Activated naive CD8-positive, alpha-beta T cell (primary cell): ENCODE measurements at regions not wholly inside any gene's neighbourhood (a gene's known extent, or its start where the extent isn't known, plus 50 kb on each side); places are given as distances from the start of the nearest gene placed in this dataset.

Source experiments
- H3K27ac Mint-ChIP-seq: one replicate; pipeline ENCODE4 v1.8.0; 2021; ENCODE audit warnings: mixed read lengths
- H3K27me3 Mint-ChIP-seq: one replicate; pipeline ENCODE4 v1.8.0; 2021; ENCODE audit warnings: mixed read lengths
- H3K36me3 Mint-ChIP-seq: one replicate; pipeline ENCODE4 v1.8.0; 2021; ENCODE audit warnings: mixed read lengths
- H3K4me1 Mint-ChIP-seq: one replicate; pipeline ENCODE4 v1.8.0; 2021; ENCODE audit warnings: low read depth, mixed read lengths
- H3K4me3 Mint-ChIP-seq: one replicate; pipeline ENCODE4 v1.8.0; 2021; ENCODE audit warnings: mild to moderate bottlenecking, mixed read lengths
- H3K9me3 Mint-ChIP-seq: one replicate; pipeline ENCODE4 v1.8.0; 2021; ENCODE audit warnings: low read depth, mixed read lengths

- no peak overlapping the region for H3K4me3 Mint-ChIP-seq
- no peak overlapping the region for H3K27ac Mint-ChIP-seq
- H3K9me3 Mint-ChIP-seq, result no peaks in the 10 kb centered on the region
- H3K36me3 Mint-ChIP-seq, result no peaks in the 10 kb centered on the region
- peaks cover 17% of the 10 kb centered on the region for H3K27me3 Mint-ChIP-seq
- H3K4me1 Mint-ChIP-seq, result no peaks in the 10 kb centered on the region
These were observed 148.2 kb upstream of the RAI14 start for GRCh38 chr5:34507933-34508332.

- Mint-ChIP-seq H3K4me3 (no peak overlapping the region), H3K36me3 (no peaks in the 10 kb centered on the region), H3K27me3 (peaks cover 12% of the 10 kb centered on the region), H3K27ac (no peak overlapping the region), H3K4me1 (no peaks in the 10 kb centered on the region), H3K9me3 (no peaks in the 10 kb centered on the region)
These were observed 146.7 kb upstream of the RAI14 start for GRCh38 chr5:34509392-34509791.

- Mint-ChIP-seq H3K4me3 (no peak overlapping the region), H3K36me3 (no peaks in the 10 kb centered on the region), H3K27ac (no peak overlapping the region), H3K9me3 (no peaks in the 10 kb centered on the region), H3K27me3 (peaks cover 12% of the 10 kb centered on the region), H3K4me1 (no peaks in the 10 kb centered on the region)
These were observed 146.1 kb upstream of the RAI14 start for GRCh38 chr5:34510002-34510401.

DNA sequence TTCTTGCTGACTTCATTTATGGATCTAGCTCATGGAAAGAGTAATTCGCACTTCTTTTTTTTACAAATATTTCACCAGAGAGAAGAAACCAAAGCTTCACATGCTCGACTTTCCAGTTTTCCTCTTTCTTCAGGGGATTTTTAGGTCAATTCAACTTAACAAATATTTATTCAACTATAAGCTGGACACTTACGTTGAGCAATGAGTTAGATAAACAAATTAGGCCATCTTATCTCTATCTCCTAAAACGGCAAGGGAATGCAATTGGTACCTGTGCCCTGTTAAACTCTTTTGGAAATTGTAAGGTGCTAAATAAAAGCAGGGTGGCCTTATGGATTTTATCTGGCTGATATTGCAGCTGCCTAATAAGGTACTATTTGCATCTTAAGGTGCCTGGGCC, 145.1 kb upstream of the RAI14 start:
- Mint-ChIP-seq H3K27me3 (peaks cover 8% of the 10 kb centered on the region), H3K36me3 (no peaks in the 10 kb centered on the region), H3K27ac (no peak overlapping the region), H3K4me3 (no peak overlapping the region), H3K9me3 (no peaks in the 10 kb centered on the region), H3K4me1 (no peaks in the 10 kb centered on the region)

- no peaks in the 10 kb centered on the region for H3K36me3 Mint-ChIP-seq
- H3K4me1 Mint-ChIP-seq, result no peaks in the 10 kb centered on the region
- no peak overlapping the region for H3K4me3 Mint-ChIP-seq
- peaks cover 5% of the 10 kb centered on the region for H3K27me3 Mint-ChIP-seq
- no peak overlapping the region for H3K27ac Mint-ChIP-seq
- H3K9me3 Mint-ChIP-seq, result no peaks in the 10 kb centered on the region
These were observed 144.6 kb upstream of the RAI14 start for GRCh38 chr5:34511481-34511880.

DNA sequence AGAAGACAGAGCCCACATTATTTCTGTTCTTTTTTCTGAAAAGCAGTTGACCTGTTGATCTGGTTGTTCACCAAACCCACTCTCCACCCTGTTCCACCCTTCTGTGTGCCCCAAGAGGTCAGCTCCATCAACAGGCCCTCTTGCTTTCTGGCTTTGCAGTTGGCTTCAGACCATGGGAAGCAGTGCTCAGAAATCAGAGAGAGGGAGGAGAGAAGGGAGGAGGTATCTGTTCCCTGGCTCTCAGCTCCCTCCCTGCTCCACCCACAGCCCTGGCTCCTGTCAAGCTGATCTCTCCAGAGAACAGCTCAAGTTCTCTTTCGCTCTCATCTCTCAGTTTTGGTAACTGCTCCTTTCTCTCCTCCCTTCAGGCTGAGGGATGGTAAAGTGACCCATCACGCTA, 144.2 kb upstream of the RAI14 start:
- no peak overlapping the region for H3K4me3 Mint-ChIP-seq
- H3K9me3 Mint-ChIP-seq, result no peaks in the 10 kb centered on the region
- H3K4me1 Mint-ChIP-seq, result no peaks in the 10 kb centered on the region
- H3K36me3 Mint-ChIP-seq, result no peaks in the 10 kb centered on the region
- peaks cover 5% of the 10 kb centered on the region for H3K27me3 Mint-ChIP-seq
- H3K27ac Mint-ChIP-seq, result no peak overlapping the region

GRCh38 chr5:34516166-34516565, 140.0 kb upstream of the RAI14 start:
- no peaks in the 10 kb centered on the region for H3K4me1 Mint-ChIP-seq
- H3K27me3 Mint-ChIP-seq, result peaks cover 9% of the 10 kb centered on the region
- no peaks in the 10 kb centered on the region for H3K9me3 Mint-ChIP-seq
- H3K36me3 Mint-ChIP-seq, result no peaks in the 10 kb centered on the region
- no peak overlapping the region for H3K27ac Mint-ChIP-seq
- no peak overlapping the region for H3K4me3 Mint-ChIP-seq

- no peaks in the 10 kb centered on the region for H3K9me3 Mint-ChIP-seq
- H3K36me3 Mint-ChIP-seq, result no peaks in the 10 kb centered on the region
- H3K4me3 Mint-ChIP-seq, result no peak overlapping the region
- H3K27ac Mint-ChIP-seq, result no peak overlapping the region
- peaks cover 9% of the 10 kb centered on the region for H3K27me3 Mint-ChIP-seq
- H3K4me1 Mint-ChIP-seq, result no peaks in the 10 kb centered on the region
These were observed 139.4 kb upstream of the RAI14 start for GRCh38 chr5:34516686-34517085.

GRCh38 chr5:34517249-34517648, 138.9 kb upstream of the RAI14 start:
- no peaks in the 10 kb centered on the region for H3K36me3 Mint-ChIP-seq
- H3K9me3 Mint-ChIP-seq, result no peaks in the 10 kb centered on the region
- peaks cover 7% of the 10 kb centered on the region for H3K27me3 Mint-ChIP-seq
- H3K4me3 Mint-ChIP-seq, result no peak overlapping the region
- no peaks in the 10 kb centered on the region for H3K4me1 Mint-ChIP-seq
- no peak overlapping the region for H3K27ac Mint-ChIP-seq

DNA sequence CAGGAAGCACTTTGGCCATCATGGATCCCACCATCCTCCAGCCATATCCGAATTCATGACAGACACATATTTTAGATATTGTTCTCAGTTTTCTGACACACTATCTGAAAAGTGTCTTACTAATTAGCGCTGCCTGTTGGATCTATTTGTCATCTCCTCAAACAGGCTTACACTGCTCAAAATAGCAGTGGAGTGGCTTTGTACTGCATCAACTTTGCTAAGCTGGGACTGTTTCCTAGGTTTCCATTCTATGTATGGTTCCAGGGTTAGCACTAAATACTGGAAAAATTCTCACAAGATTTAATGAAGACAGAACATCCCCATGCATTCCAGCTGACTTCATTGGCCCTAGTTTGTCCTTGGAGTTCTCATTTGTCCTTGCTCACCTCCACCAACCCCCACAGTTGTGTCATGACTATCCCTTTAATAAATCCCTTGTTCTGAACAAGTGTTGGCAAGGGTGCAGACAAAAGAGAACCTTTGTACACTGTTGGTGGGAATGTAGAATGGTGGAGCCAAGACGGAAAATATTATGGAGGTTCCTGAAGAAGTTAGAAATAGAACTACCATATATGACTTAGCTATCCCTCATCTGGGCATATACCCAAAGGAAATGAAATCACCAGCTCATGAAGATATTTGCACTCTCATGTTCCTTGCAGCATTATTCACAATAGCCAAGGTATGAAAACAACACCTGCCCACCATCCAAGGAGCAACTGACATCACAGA, 136.5 kb upstream of the RAI14 start:
- no peaks in the 10 kb centered on the region for H3K36me3 Mint-ChIP-seq
- peaks cover 9% of the 10 kb centered on the region for H3K27me3 Mint-ChIP-seq
- no peak overlapping the region for H3K27ac Mint-ChIP-seq
- no peak overlapping the region for H3K4me3 Mint-ChIP-seq
- no peaks in the 10 kb centered on the region for H3K9me3 Mint-ChIP-seq
- no peaks in the 10 kb centered on the region for H3K4me1 Mint-ChIP-seq

DNA sequence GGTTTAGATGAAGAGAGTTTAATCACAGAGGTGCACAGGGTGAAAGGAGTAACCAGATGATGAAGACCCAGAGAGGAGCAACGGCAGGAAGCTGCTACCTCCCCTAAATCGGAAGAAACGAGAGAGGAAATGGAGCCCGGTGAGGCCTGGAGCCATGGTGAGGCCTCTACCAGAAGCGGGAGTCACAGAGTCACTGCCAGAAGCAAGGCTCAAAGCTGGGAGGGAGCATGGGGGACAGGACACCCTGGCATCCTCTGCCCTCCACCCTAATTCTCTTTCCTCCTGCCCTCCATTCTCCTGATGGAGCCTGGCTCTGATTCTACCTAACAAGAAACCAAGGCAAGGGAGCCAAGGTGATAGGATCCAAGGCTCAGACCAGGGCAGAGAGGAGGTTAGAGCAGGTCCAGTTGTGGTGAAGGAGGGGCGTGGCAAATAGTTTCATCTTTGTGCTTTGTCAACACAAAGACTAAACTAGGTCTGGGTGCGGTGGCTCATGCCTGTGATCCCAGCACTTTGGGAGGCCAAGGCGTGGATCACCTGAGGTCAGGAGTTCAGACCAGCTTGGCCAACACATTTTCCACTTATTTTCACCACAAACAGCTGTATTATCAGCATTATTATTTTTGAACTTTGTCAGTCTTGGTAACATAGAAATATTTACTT, 134.4 kb upstream of the RAI14 start:
- H3K4me3 Mint-ChIP-seq, result no peak overlapping the region
- H3K27ac Mint-ChIP-seq, result no peak overlapping the region
- peaks cover 9% of the 10 kb centered on the region for H3K27me3 Mint-ChIP-seq
- H3K4me1 Mint-ChIP-seq, result no peaks in the 10 kb centered on the region
- H3K9me3 Mint-ChIP-seq, result no peaks in the 10 kb centered on the region
- H3K36me3 Mint-ChIP-seq, result no peaks in the 10 kb centered on the region

GRCh38 chr5:34522599-34523386, 133.3 kb upstream of the RAI14 start:
- H3K36me3 Mint-ChIP-seq, result no peaks in the 10 kb centered on the region
- H3K27ac Mint-ChIP-seq, result no peak overlapping the region
- no peak overlapping the region for H3K4me3 Mint-ChIP-seq
- H3K27me3 Mint-ChIP-seq, result peaks cover 6% of the 10 kb centered on the region
- no peaks in the 10 kb centered on the region for H3K4me1 Mint-ChIP-seq
- no peaks in the 10 kb centered on the region for H3K9me3 Mint-ChIP-seq

DNA sequence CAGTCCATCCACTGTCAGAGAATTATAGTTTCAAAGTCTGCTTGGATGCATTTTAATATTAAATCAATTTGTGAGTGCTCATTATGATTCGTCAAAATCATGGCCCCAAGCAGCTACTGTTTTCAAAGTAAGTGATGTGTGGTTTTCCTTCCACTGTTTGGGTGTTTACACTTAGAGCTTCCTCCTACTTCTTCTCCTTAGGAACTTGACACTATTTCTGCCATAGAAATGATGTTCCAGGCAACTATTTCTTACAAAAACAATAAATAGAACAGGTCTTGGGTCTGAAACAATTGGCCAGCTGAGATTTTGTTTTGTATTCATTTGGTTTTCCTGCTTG, 132.8 kb upstream of the RAI14 start:
- H3K27ac Mint-ChIP-seq, result no peak overlapping the region
- H3K36me3 Mint-ChIP-seq, result no peaks in the 10 kb centered on the region
- H3K4me1 Mint-ChIP-seq, result no peaks in the 10 kb centered on the region
- H3K4me3 Mint-ChIP-seq, result no peak overlapping the region
- H3K27me3 Mint-ChIP-seq, result peaks cover 4% of the 10 kb centered on the region
- no peaks in the 10 kb centered on the region for H3K9me3 Mint-ChIP-seq

DNA sequence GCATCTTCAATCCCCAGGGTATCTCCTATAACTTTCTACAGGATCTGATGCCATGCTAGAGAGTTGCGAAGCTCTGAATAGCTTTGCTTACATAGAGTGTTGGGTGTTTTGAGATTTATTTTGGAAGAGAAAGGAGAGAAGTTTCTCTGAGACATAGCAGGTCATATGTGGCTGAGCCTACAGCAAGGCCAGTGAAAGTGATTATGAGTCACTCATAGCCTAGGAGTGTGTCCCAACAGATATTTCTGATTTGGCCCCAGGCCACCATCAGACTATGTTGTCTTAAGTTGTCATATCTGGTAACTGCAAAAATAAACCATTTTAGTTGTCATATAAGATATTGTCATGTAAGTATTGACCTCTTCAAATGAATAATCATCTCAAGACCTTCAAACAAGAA, 132.0 kb upstream of the RAI14 start:
- no peaks in the 10 kb centered on the region for H3K9me3 Mint-ChIP-seq
- no peak overlapping the region for H3K4me3 Mint-ChIP-seq
- H3K27me3 Mint-ChIP-seq, result peaks cover 2% of the 10 kb centered on the region
- H3K27ac Mint-ChIP-seq, result no peak overlapping the region
- no peaks in the 10 kb centered on the region for H3K4me1 Mint-ChIP-seq
- H3K36me3 Mint-ChIP-seq, result no peaks in the 10 kb centered on the region

DNA sequence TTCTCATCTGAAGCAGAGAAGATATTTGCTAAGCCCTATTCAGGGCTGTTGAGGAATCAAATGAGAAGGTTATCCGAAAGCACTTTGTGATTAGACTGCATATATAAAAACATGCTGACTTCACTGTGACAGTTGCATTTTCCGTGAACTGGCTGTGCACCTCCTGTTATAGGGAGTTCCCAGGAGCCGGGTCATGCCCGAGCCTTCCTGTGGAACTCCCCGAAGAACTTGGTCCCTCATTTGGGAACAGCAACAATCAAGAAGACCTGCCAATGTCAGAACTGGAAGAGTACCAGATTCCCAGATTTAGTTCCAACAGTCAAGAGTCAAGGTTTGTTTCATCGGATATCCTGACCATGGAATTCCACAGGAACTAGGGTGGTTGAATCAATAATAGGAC, 130.4 kb upstream of the RAI14 start:
- H3K4me1 Mint-ChIP-seq, result no peaks in the 10 kb centered on the region
- no peak overlapping the region for H3K4me3 Mint-ChIP-seq
- no peak overlapping the region for H3K27ac Mint-ChIP-seq
- no peaks in the 10 kb centered on the region for H3K36me3 Mint-ChIP-seq
- peaks cover 2% of the 10 kb centered on the region for H3K27me3 Mint-ChIP-seq
- H3K9me3 Mint-ChIP-seq, result no peaks in the 10 kb centered on the region
